Body of pancreas (tissue), 4 donors: ENCODE measurements at regions not wholly inside any gene's neighbourhood (a gene's known extent, or its start where the extent isn't known, plus 50 kb on each side); places are given as distances from the start of the nearest gene placed in this dataset.

ENCODE experiments used
- ATAC-seq: fragments of 150-250 bp; one replicate; pipeline ENCODE4 v1.9.1; 2016
- DNase-seq, 4 donors: peaks; one replicate each; pipeline ENCODE4 v3.0.0-alpha.2; 2019
- H3K27ac ChIP-seq, 4 donors: fragments of 200-600 bp; sonication (generic); 1 replicate in 3 of 4; 2 replicates in 1 of 4; pipeline versions ENCODE4 v1.5.1 to v1.6.1; 2016 to 2019; ENCODE audit warnings: mild to moderate bottlenecking in 1 of 4, mixed read lengths in 1 of 4, moderate library complexity in 1 of 4
- H3K27me3 ChIP-seq, 2 donors: fragments of 200-600 bp; sonication (generic); one replicate each; pipeline ENCODE4 v1.6.0; 2016; ENCODE audit warnings: mild to moderate bottlenecking in 1 of 2
- H3K36me3 ChIP-seq, 2 donors: fragments of 200-600 bp; sonication (generic); replicated peaks in 1 of 2; 2 replicates each; pipeline ENCODE4 v1.5.1; 2016; ENCODE audit warnings: low read depth in 2 of 2; ENCODE audit not compliant: insufficient read depth in 1 of 2
- H3K4me1 ChIP-seq: fragments of 200-600 bp; sonication (generic); one replicate; pipeline ENCODE4 v1.6.0; 2016
- H3K4me3 ChIP-seq, 2 donors: fragments of 200-600 bp; sonication (generic); 1 replicate in 1 of 2; 2 replicates in 1 of 2; pipeline ENCODE4 v1.5.1; 2016 to 2019
- H3K9me3 ChIP-seq, 3 donors: fragments of 200-600 bp; sonication (generic); 1 replicate in 2 of 3; 2 replicates in 1 of 3; pipeline ENCODE4 v1.5.1; 2016
- CTCF ChIP-seq, 7 experiments: fragments of 450-650 bp in 4 of 7; fragments of 200-600 bp in 3 of 7; sonication (generic) in 3 of 7; IDR thresholded peaks; one replicate each; pipeline ENCODE4 v1.5.1; 2016 to 2019; ENCODE audit warnings: antibody characterized with exemption in 7 of 7
- POLR2A ChIP-seq, 3 donors: fragments of 450-650 bp; IDR thresholded peaks; one replicate each; pipeline ENCODE4 v1.6.1; 2016; ENCODE audit warnings: antibody characterized with exemption in 3 of 3, mild to moderate bottlenecking in 2 of 3
- WGBS, 2 donors: methylation state at CpG; one replicate each; pipeline ENCODE4 v1.1.5; 2017; 5-methylcytosine and 5-hydroxymethylcytosine counted together
- intact Hi-C: fragments of 100-400 bp; cut with DNase I; formaldehyde crosslinking; loops from one replicate; pipeline ENCODE4 v1.15.1; 2023

GRCh38 chr2:104736026-104736425, 117.9 kb upstream of the POU3F3 start:
- Histone ChIP-seq H3K9me3 (no peaks in the 10 kb centered on the region), H3K27ac (no peak overlapping the region), H3K27me3 (no peaks in the 10 kb centered on the region), H3K4me3 (no peak overlapping the region), H3K4me1 (no peaks in the 10 kb centered on the region), H3K36me3 (no peaks in the 10 kb centered on the region)
- DNase-seq, result no peak
- intact Hi-C loops, result no loop called here
- 65 to 68% methylated on average over 7 of the region's 7 CpGs for WGBS, 2 donors
- TF ChIP-seq CTCF (IDR thresholded peaks at IDR 0.05) (no peak), POLR2A (IDR thresholded peaks at IDR 0.05) (no peak)
- no peak for ATAC-seq

- no peak overlapping the region for H3K27ac ChIP-seq
- no peak overlapping the region for H3K4me3 ChIP-seq
- H3K9me3 ChIP-seq, result no peaks in the 10 kb centered on the region
- no peak for ATAC-seq
- no peaks in the 10 kb centered on the region for H3K4me1 ChIP-seq
- TF ChIP-seq CTCF (IDR thresholded peaks at IDR 0.05) (no peak), POLR2A (IDR thresholded peaks at IDR 0.05) (no peak)
- H3K27me3 ChIP-seq, result no peaks in the 10 kb centered on the region
- no peak for DNase-seq
- H3K36me3 ChIP-seq, result no peaks in the 10 kb centered on the region
- intact Hi-C loops, result no loop called here
- 61 to 68% methylated on average over 3 of the region's 3 CpGs for WGBS, 2 donors
These were observed 112.1 kb upstream of the POU3F3 start for GRCh38 chr2:104741860-104742259.

- H3K9me3 ChIP-seq, result no peaks in the 10 kb centered on the region
- ATAC-seq, result no peak
- no peaks in the 10 kb centered on the region for H3K27me3 ChIP-seq
- intact Hi-C loops, result no loop called here
- no peaks in the 10 kb centered on the region for H3K36me3 ChIP-seq
- 54 to 68% methylated on average over 6 of the region's 6 CpGs for WGBS, 2 donors
- no peak overlapping the region for H3K4me3 ChIP-seq
- TF ChIP-seq CTCF (IDR thresholded peaks at IDR 0.05) (no peak), POLR2A (IDR thresholded peaks at IDR 0.05) (no peak)
- H3K4me1 ChIP-seq, result no peaks in the 10 kb centered on the region
- DNase-seq, result no peak
- no peak overlapping the region for H3K27ac ChIP-seq
These were observed 109.4 kb upstream of the POU3F3 start for GRCh38 chr2:104744537-104744936.

GRCh38 chr2:104745846-104746245, 108.1 kb upstream of the POU3F3 start:
- 14 to 18% methylated on average over 12 of the region's 13 CpGs for WGBS, 2 donors
- ATAC-seq (no peak), DNase-seq (no peak)

More at GRCh38 chr2:104745846-104746245, 108.1 kb upstream of the POU3F3 start:
- H3K9me3 ChIP-seq, result no peaks in the 10 kb centered on the region
- H3K36me3 ChIP-seq, result no peaks in the 10 kb centered on the region
- H3K4me3 ChIP-seq, result no peak overlapping the region
- H3K4me1 ChIP-seq, result no peaks in the 10 kb centered on the region
- TF ChIP-seq CTCF (IDR thresholded peaks at IDR 0.05) (no peak), POLR2A (IDR thresholded peaks at IDR 0.05) (no peak)
- H3K27ac ChIP-seq, result no peak overlapping the region
- intact Hi-C loops, result no loop called here
- no peaks in the 10 kb centered on the region for H3K27me3 ChIP-seq
